AG04450 (cell line): ENCODE measurements at regions not wholly inside any gene's neighbourhood (a gene's known extent, or its start where the extent isn't known, plus 50 kb on each side); places are given as distances from the start of the nearest gene placed in this dataset.

Experiments used
- CTCF ChIA-PET: fragments of 300-600, 350-600 bp; formaldehyde crosslinking; extraction: SDS; loops from one replicate; lab custom pipeline; 2022; ENCODE audit warnings: antibody characterized with exemption, inconsistent platforms; lab: Charles Lee
- POLR2A ChIA-PET: fragments of 350-600 bp; formaldehyde crosslinking; extraction: SDS; loops from one replicate; lab custom pipeline; 2021; ENCODE audit warnings: antibody characterized with exemption, inconsistent platforms; lab: Yijun Ruan, JAX
- DNase-seq: peaks from one replicate; pipeline ENCODE4 v3.0.0-alpha.2; 2011; ENCODE audit warnings: low read depth, low spot score
- H3K27ac ChIP-seq: one replicate; pipeline ENCODE4 v1.5.1; 2012; ENCODE audit warnings: low read depth, low read length, control low read depth
- H3K27me3 ChIP-seq: one replicate; pipeline ENCODE4 v1.6.0; 2012; ENCODE audit warnings: low read length; ENCODE audit not compliant: control insufficient read depth, insufficient read depth
- H3K4me3 ChIP-seq: 2 replicates; pipeline ENCODE4 v1.5.1; 2011; ENCODE audit warnings: mild to moderate bottlenecking, low read depth, low read length, control low read depth
- H3K9me3 ChIP-seq: 2 replicates; pipeline ENCODE4 v1.5.1; 2012; ENCODE audit warnings: low read length; ENCODE audit not compliant: control insufficient read depth, insufficient read depth
- CTCF ChIP-seq: IDR thresholded peaks from 2 replicates; pipeline ENCODE4 v1.5.1; 2011; ENCODE audit warnings: low read depth, low read length, control low read depth, inconsistent platforms

GRCh38 chr5:32933692-32934091 is 222.6 kb downstream of the NPR3 start:
- Histone ChIP-seq H3K27ac (no peak overlapping the region), H3K4me3 (no peak overlapping the region), H3K27me3 (no peaks in the 10 kb centered on the region), H3K9me3 (no peaks in the 10 kb centered on the region)
- ChIA-PET CTCF (no interaction called here), POLR2A (no interaction called here)
- no peak for TF ChIP-seq CTCF
- no peak for DNase-seq

GRCh38 chr5:32934529-32934928 is 223.4 kb downstream of the NPR3 start:
- Histone ChIP-seq H3K27me3 (no peaks in the 10 kb centered on the region), H3K27ac (no peak overlapping the region), H3K9me3 (no peaks in the 10 kb centered on the region), H3K4me3 (no peak overlapping the region)
- TF ChIP-seq CTCF, result no peak
- ChIA-PET CTCF (no interaction called here), POLR2A (no interaction called here)
- no peak for DNase-seq

GRCh38 chr5:32935283-32935682 is 224.2 kb downstream of the NPR3 start:
- DNase-seq, result no peak
- H3K4me3 ChIP-seq, result no peak overlapping the region
- no peaks in the 10 kb centered on the region for H3K27me3 ChIP-seq
- H3K27ac ChIP-seq, result no peak overlapping the region
- ChIA-PET CTCF (no interaction called here), POLR2A (no interaction called here)
- TF ChIP-seq CTCF, result no peak
- no peaks in the 10 kb centered on the region for H3K9me3 ChIP-seq

- ChIA-PET POLR2A (no interaction called here), CTCF (interaction anchor here (0.6 kb wide), 1 partner anchor 228 kb away, joined by 3 read pairs; no protein-coding TSS in a partner anchor)
- no peaks in the 10 kb centered on the region for H3K9me3 ChIP-seq
- no peaks in the 10 kb centered on the region for H3K27me3 ChIP-seq
- no peak overlapping the region for H3K27ac ChIP-seq
- no peak for TF ChIP-seq CTCF
- no peak overlapping the region for H3K4me3 ChIP-seq
- DNase-seq, result no peak
Observed at GRCh38 chr5:32936329-32936728, 225.2 kb downstream of the NPR3 start.

- Histone ChIP-seq H3K9me3 (no peaks in the 10 kb centered on the region), H3K27me3 (no peaks in the 10 kb centered on the region), H3K27ac (no peak overlapping the region), H3K4me3 (no peak overlapping the region)
- TF ChIP-seq CTCF, result peak; percentile 41
- POLR2A ChIA-PET, result no interaction called here
- CTCF ChIA-PET, result interaction anchor here (0.6 to 1.1 kb wide), 2 partner anchors 29 to 306 kb away, joined by 3 to 4 read pairs; no protein-coding TSS in a partner anchor
- DNase-seq, result no peak
Observed at GRCh38 chr5:32942225-32942989, 231.3 kb downstream of the NPR3 start.
